H9 (cell line): ENCODE measurements at regions not wholly inside any gene's neighbourhood (a gene's known extent, or its start where the extent isn't known, plus 50 kb on each side); places are given as distances from the start of the nearest gene placed in this dataset.

Experiments used
- DNase-seq: peaks from one replicate; pipeline ENCODE4 v3.0.0-alpha.2; 2017
- H2AFZ ChIP-seq: one replicate; pipeline ENCODE4 v1.6.1; 2013; ENCODE audit warnings: mild to moderate bottlenecking, low read length, control low read depth, moderate library complexity
- H2AK5ac ChIP-seq: 2 replicates; pipeline ENCODE4 v1.6.1; 2013; ENCODE audit warnings: low read length, control low read depth, mixed read lengths; ENCODE audit not compliant: insufficient read length
- H2BK120ac ChIP-seq: one replicate; pipeline ENCODE4 v1.6.1; 2013; ENCODE audit warnings: low read depth, mild to moderate bottlenecking, low read length, control low read depth, inconsistent platforms; ENCODE audit not compliant: poor library complexity, severe bottlenecking
- H2BK12ac ChIP-seq: 2 replicates; pipeline ENCODE4 v1.6.1; 2013; ENCODE audit warnings: low read length, control low read depth, mixed read lengths, low read depth; ENCODE audit not compliant: insufficient read length
- H2BK15ac ChIP-seq: 2 replicates; pipeline ENCODE4 v1.6.1; 2013; ENCODE audit warnings: low read depth, low read length, control low read depth
- H2BK20ac ChIP-seq: one replicate; pipeline ENCODE4 v1.6.1; 2013; ENCODE audit warnings: low read depth, mild to moderate bottlenecking, low read length, control low read depth, inconsistent platforms; ENCODE audit not compliant: poor library complexity, severe bottlenecking
- H2BK5ac ChIP-seq: 2 replicates; pipeline ENCODE4 v1.6.1; 2013; ENCODE audit warnings: low read length, control low read depth, mixed read lengths; ENCODE audit not compliant: insufficient read length
- H3K14ac ChIP-seq: 2 replicates; pipeline ENCODE4 v1.6.1; 2013; ENCODE audit warnings: low read length, control low read depth; ENCODE audit not compliant: insufficient read depth
- H3K18ac ChIP-seq: 2 replicates; pipeline ENCODE4 v1.6.1; 2013; ENCODE audit warnings: low read depth, mild to moderate bottlenecking, mixed read lengths, low read length, control low read depth; ENCODE audit not compliant: insufficient read length
- H3K23ac ChIP-seq: 2 replicates; pipeline ENCODE4 v1.6.1; 2013; ENCODE audit warnings: low read length, control low read depth, mixed read lengths, low read depth; ENCODE audit not compliant: insufficient read length
- H3K23me2 ChIP-seq: 2 replicates; pipeline ENCODE4 v1.6.1; 2013; ENCODE audit warnings: low read depth, mild to moderate bottlenecking, mixed read lengths, low read length, control low read depth; ENCODE audit not compliant: insufficient read length, poor library complexity, severe bottlenecking
- H3K27ac ChIP-seq: 2 replicates; pipeline ENCODE4 v1.5.1; 2013; ENCODE audit warnings: low read length, control low read depth, mixed read lengths, low read depth; ENCODE audit not compliant: insufficient read length
- H3K27me3 ChIP-seq: 2 replicates; pipeline ENCODE4 v1.6.1; 2013; ENCODE audit warnings: low read length, control low read depth, inconsistent platforms; ENCODE audit not compliant: insufficient read depth
- H3K4ac ChIP-seq: 2 replicates; pipeline ENCODE4 v1.6.1; 2013; ENCODE audit warnings: low read depth, mild to moderate bottlenecking, control low read depth, inconsistent platforms, low read length, moderate library complexity
- H3K4me1 ChIP-seq: 2 replicates; pipeline ENCODE4 v1.6.1; 2013; ENCODE audit warnings: low read length, control low read depth, inconsistent platforms; ENCODE audit not compliant: insufficient read depth
- H3K4me2 ChIP-seq: 2 replicates; pipeline ENCODE4 v1.6.1; 2013; ENCODE audit warnings: low read length, control low read depth, mixed read lengths; ENCODE audit not compliant: insufficient read length, insufficient read depth
- H3K56ac ChIP-seq: 2 replicates; pipeline ENCODE4 v1.6.1; 2013; ENCODE audit warnings: low read depth, mild to moderate bottlenecking, mixed read lengths, low read length, control low read depth; ENCODE audit not compliant: insufficient read length
- H3K79me1 ChIP-seq: 2 replicates; pipeline ENCODE4 v1.6.1; 2013; ENCODE audit warnings: low read depth, mild to moderate bottlenecking, moderate library complexity, low read length, control low read depth, inconsistent platforms; ENCODE audit not compliant: insufficient read depth, poor library complexity, severe bottlenecking
- H3K79me2 ChIP-seq: 2 replicates; pipeline ENCODE4 v1.6.1; 2013; ENCODE audit warnings: low read length, control low read depth, inconsistent platforms; ENCODE audit not compliant: insufficient read depth
- H3K9ac ChIP-seq: 2 replicates; pipeline ENCODE4 v1.6.1; 2013; ENCODE audit warnings: low read length, control low read depth, mixed read lengths; ENCODE audit not compliant: insufficient read length; ENCODE audit errors: extremely low read depth
- H3K9me3 ChIP-seq: one replicate; pipeline ENCODE4 v1.6.1; 2013; ENCODE audit warnings: low read depth, low read length, inconsistent platforms; ENCODE audit not compliant: control insufficient read depth
- H3T11ph ChIP-seq: one replicate; pipeline ENCODE4 v1.6.1; 2013; ENCODE audit warnings: mild to moderate bottlenecking, low read length, control low read depth, inconsistent platforms
- H4K20me1 ChIP-seq: one replicate; pipeline ENCODE4 v1.6.1; 2013; ENCODE audit not compliant: control insufficient read depth, insufficient read length, insufficient read depth
- H4K5ac ChIP-seq: 2 replicates; pipeline ENCODE4 v1.6.1; 2013; ENCODE audit warnings: low read depth, mild to moderate bottlenecking, mixed read lengths, low read length, control low read depth; ENCODE audit not compliant: insufficient read length
- H4K8ac ChIP-seq: replicated peaks from 2 replicates; pipeline ENCODE4 v1.6.1; 2013; ENCODE audit warnings: low read length, control low read depth, mixed read lengths, low read depth; ENCODE audit not compliant: insufficient read length
- H4K91ac ChIP-seq: 2 replicates; pipeline ENCODE4 v1.6.1; 2013; ENCODE audit warnings: low read depth, mild to moderate bottlenecking, moderate library complexity, mixed read lengths, low read length, control low read depth; ENCODE audit not compliant: insufficient read length
- H3K27ac Mint-ChIP-seq, 3 experiments: 2 replicates in 2 of 3; 3 replicates in 1 of 3; pipeline ENCODE4 v1.8.0; 2020 to 2021; ENCODE audit warnings: mixed read lengths in 3 of 3, mild to moderate bottlenecking in 1 of 3, moderate library complexity in 1 of 3
- H3K27me3 Mint-ChIP-seq: 2 replicates; pipeline ENCODE4 v1.8.0; 2021; ENCODE audit warnings: low read depth, mild to moderate bottlenecking, moderate library complexity, mixed read lengths
- H3K36me3 Mint-ChIP-seq, 3 experiments: 2 replicates in 2 of 3; 3 replicates in 1 of 3; pipeline ENCODE4 v1.8.0; 2020 to 2021; ENCODE audit warnings: low read depth in 3 of 3, mixed read lengths in 3 of 3; ENCODE audit not compliant: insufficient read depth in 1 of 3
- H3K4me1 Mint-ChIP-seq, 2 experiments: 2 replicates each; pipeline ENCODE4 v1.8.0; 2020; ENCODE audit warnings: mixed read lengths in 2 of 2
- H3K4me3 Mint-ChIP-seq, 2 experiments: 2 replicates in 1 of 2; 3 replicates in 1 of 2; pipeline ENCODE4 v1.8.0; 2020 to 2021; ENCODE audit warnings: mild to moderate bottlenecking in 2 of 2, mixed read lengths in 2 of 2, moderate library complexity in 1 of 2
- H3K9me3 Mint-ChIP-seq, 2 experiments: 2 replicates in 1 of 2; 3 replicates in 1 of 2; pipeline ENCODE4 v1.8.0; 2020; ENCODE audit warnings: mild to moderate bottlenecking in 2 of 2, mixed read lengths in 2 of 2, moderate library complexity in 1 of 2
- WGBS: extraction: QIAGEN DNeasy Blood & Tissue Kit; methylation state at CpG from one replicate; pipeline ENCODE4 v1.1.7; 2013; ENCODE audit warnings: missing lambda C conversion rate, low lambda C conversion rate, mixed read lengths; ENCODE audit not compliant: insufficient read length; ENCODE audit errors: extremely low coverage; 5-methylcytosine and 5-hydroxymethylcytosine counted together
- TF ChIP-seq, protein P1 (sequence below): fragments of 200-600 bp; sonication (generic); conservative IDR thresholded peaks from 3 replicates; pipeline ENCODE4 v1.8.0; 2021; ENCODE audit warnings: antibody characterized with exemption, mild to moderate bottlenecking

DNA sequence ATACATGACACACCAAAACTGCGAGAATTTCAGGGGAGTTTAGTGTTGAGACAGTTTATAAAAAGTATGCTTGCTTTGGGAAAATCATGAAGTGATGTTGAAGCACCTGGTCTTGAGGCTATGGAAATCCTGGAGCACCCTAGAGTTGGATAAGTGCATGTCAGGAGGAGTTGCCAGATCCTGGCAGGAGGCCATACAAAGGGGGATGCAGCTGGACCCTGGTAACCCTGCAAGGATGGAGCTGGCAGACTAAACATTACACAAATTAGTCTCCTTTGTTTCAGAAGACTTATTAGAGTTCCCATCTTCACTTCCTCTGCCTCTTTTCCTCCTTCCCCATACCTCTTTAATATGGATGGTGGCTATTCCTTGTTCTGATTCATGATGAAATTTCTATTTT is 907.0 kb downstream of the BCL11B start:
- TF ChIP-seq, protein P1, sequence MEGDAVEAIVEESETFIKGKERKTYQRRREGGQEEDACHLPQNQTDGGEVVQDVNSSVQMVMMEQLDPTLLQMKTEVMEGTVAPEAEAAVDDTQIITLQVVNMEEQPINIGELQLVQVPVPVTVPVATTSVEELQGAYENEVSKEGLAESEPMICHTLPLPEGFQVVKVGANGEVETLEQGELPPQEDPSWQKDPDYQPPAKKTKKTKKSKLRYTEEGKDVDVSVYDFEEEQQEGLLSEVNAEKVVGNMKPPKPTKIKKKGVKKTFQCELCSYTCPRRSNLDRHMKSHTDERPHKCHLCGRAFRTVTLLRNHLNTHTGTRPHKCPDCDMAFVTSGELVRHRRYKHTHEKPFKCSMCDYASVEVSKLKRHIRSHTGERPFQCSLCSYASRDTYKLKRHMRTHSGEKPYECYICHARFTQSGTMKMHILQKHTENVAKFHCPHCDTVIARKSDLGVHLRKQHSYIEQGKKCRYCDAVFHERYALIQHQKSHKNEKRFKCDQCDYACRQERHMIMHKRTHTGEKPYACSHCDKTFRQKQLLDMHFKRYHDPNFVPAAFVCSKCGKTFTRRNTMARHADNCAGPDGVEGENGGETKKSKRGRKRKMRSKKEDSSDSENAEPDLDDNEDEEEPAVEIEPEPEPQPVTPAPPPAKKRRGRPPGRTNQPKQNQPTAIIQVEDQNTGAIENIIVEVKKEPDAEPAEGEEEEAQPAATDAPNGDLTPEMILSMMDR = no peak
- no peak overlapping the region for H2BK12ac ChIP-seq
- H2BK120ac ChIP-seq = no peak overlapping the region
- H3K9ac ChIP-seq = no peak overlapping the region
- Mint-ChIP-seq H3K27me3 (peaks cover 4% of the 10 kb centered on the region), H3K36me3 (peaks cover 2 to 28% (median 2%) of the 10 kb centered on the region in 3 experiments; a peak in 5 of 7 replicates), H3K9me3 (peaks cover 24 to 33% of the 10 kb centered on the region in 2 experiments), H3K27ac (no peak overlapping the region), H3K4me1 (peaks cover 4 to 5% of the 10 kb centered on the region in 2 experiments), H3K4me3 (no peak overlapping the region)
- no peak overlapping the region for H3T11ph ChIP-seq
- no peaks in the 10 kb centered on the region for H4K20me1 ChIP-seq
- no peaks in the 10 kb centered on the region for H3K23me2 ChIP-seq
- no peak overlapping the region for H4K91ac ChIP-seq
- H3K4ac ChIP-seq = no peak overlapping the region
- no peak overlapping the region for H2BK5ac ChIP-seq
- no peaks in the 10 kb centered on the region for H3K27me3 ChIP-seq
- H3K18ac ChIP-seq = no peak overlapping the region
- H3K27ac ChIP-seq = no peak overlapping the region
- H4K8ac ChIP-seq = no peak overlapping the region
- H2AFZ ChIP-seq = no peak overlapping the region
- no peak overlapping the region for H3K23ac ChIP-seq
- no peak for DNase-seq
- no peak overlapping the region for H3K14ac ChIP-seq
- H3K9me3 ChIP-seq = peaks cover 10% of the 10 kb centered on the region
- H2AK5ac ChIP-seq = no peak overlapping the region
- WGBS = no CpG with 5 or more reads among the region's 1 CpG
- H3K79me2 ChIP-seq = no peaks in the 10 kb centered on the region
- H2BK15ac ChIP-seq = no peak overlapping the region
- H3K4me1 ChIP-seq = no peaks in the 10 kb centered on the region
- H3K4me2 ChIP-seq = no peak overlapping the region
- no peak overlapping the region for H4K5ac ChIP-seq
- H3K79me1 ChIP-seq = no peaks in the 10 kb centered on the region
- H2BK20ac ChIP-seq = no peak overlapping the region
- H3K56ac ChIP-seq = no peak overlapping the region
